ENCODE measurements at regions not wholly inside any gene's neighbourhood (a gene's known extent, or its start where the extent isn't known, plus 50 kb on each side); places are given as distances from the start of the nearest gene placed in this dataset.

- FAIRE-seq (no peak), DNase-seq (ENCODE audit: insufficient read length) (no peak)
- TF ChIP-seq POLR2A (IDR thresholded peaks at IDR 0.05; ENCODE audit: low read depth, low read length) (no peak), TAF1 (IDR thresholded peaks at IDR 0.05; ENCODE audit: borderline replicate concordance, low read depth, low read length) (no peak), POLR2AphosphoS5 (IDR thresholded peaks at IDR 0.05; ENCODE audit: low read depth, low read length) (no peak)
Measured at GRCh38 chr15:93700051-93700450, 531.3 kb upstream of the MCTP2 start.

- FAIRE-seq (no peak), DNase-seq (ENCODE audit: insufficient read length) (no peak)
- TF ChIP-seq POLR2A (IDR thresholded peaks at IDR 0.05; ENCODE audit: low read depth, low read length) (no peak), POLR2AphosphoS5 (IDR thresholded peaks at IDR 0.05; ENCODE audit: low read depth, low read length) (no peak), TAF1 (IDR thresholded peaks at IDR 0.05; ENCODE audit: borderline replicate concordance, low read depth, low read length) (no peak)
Measured at GRCh38 chr15:93694033-93694432, 537.3 kb upstream of the MCTP2 start.

- no peak for TF ChIP-seq TAF1 (IDR thresholded peaks at IDR 0.05; ENCODE audit: borderline replicate concordance, low read depth, low read length)
- TF ChIP-seq POLR2A (IDR thresholded peaks at IDR 0.05; ENCODE audit: low read depth, low read length) = no peak
- no peak for TF ChIP-seq POLR2AphosphoS5 (IDR thresholded peaks at IDR 0.05; ENCODE audit: low read depth, low read length)
- DNase-seq (ENCODE audit: insufficient read length) = no peak
- FAIRE-seq = no peak
Measured at GRCh38 chr15:93683651-93684050, 547.7 kb upstream of the MCTP2 start.

- no peak for DNase-seq (ENCODE audit: insufficient read length)
- TF ChIP-seq POLR2AphosphoS5 (IDR thresholded peaks at IDR 0.05; ENCODE audit: low read depth, low read length) = no peak
- TF ChIP-seq TAF1 (IDR thresholded peaks at IDR 0.05; ENCODE audit: borderline replicate concordance, low read depth, low read length) = no peak
- TF ChIP-seq POLR2A (IDR thresholded peaks at IDR 0.05; ENCODE audit: low read depth, low read length) = no peak
- FAIRE-seq = no peak
Measured at GRCh38 chr15:93671387-93671943, 559.9 kb upstream of the MCTP2 start.

GRCh38 chr15:93670931-93671330 is 560.4 kb upstream of the MCTP2 start:
- DNase-seq (ENCODE audit: insufficient read length) (no peak), FAIRE-seq (no peak)
- TF ChIP-seq TAF1 (IDR thresholded peaks at IDR 0.05; ENCODE audit: borderline replicate concordance, low read depth, low read length) (no peak), POLR2A (IDR thresholded peaks at IDR 0.05; ENCODE audit: low read depth, low read length) (no peak), POLR2AphosphoS5 (IDR thresholded peaks at IDR 0.05; ENCODE audit: low read depth, low read length) (no peak)

GRCh38 chr15:93664213-93664956 is 567.0 kb upstream of the MCTP2 start:
- DNase-seq (ENCODE audit: insufficient read length) (no peak), FAIRE-seq (no peak)
- TF ChIP-seq POLR2A (IDR thresholded peaks at IDR 0.05; ENCODE audit: low read depth, low read length) (no peak), TAF1 (IDR thresholded peaks at IDR 0.05; ENCODE audit: borderline replicate concordance, low read depth, low read length) (no peak), POLR2AphosphoS5 (IDR thresholded peaks at IDR 0.05; ENCODE audit: low read depth, low read length) (no peak)

- DNase-seq (ENCODE audit: insufficient read length) = no peak
- no peak for FAIRE-seq
- no peak for TF ChIP-seq TAF1 (IDR thresholded peaks at IDR 0.05; ENCODE audit: borderline replicate concordance, low read depth, low read length)
- TF ChIP-seq POLR2A (IDR thresholded peaks at IDR 0.05; ENCODE audit: low read depth, low read length) = no peak
- TF ChIP-seq POLR2AphosphoS5 (IDR thresholded peaks at IDR 0.05; ENCODE audit: low read depth, low read length) = no peak
Measured at GRCh38 chr15:93662162-93662885, 569.0 kb upstream of the MCTP2 start.

GRCh38 chr15:93658026-93658816 is 569.2 kb upstream of the RGMA start:
- FAIRE-seq (no peak), DNase-seq (ENCODE audit: insufficient read length) (no peak)
- TF ChIP-seq POLR2A (IDR thresholded peaks at IDR 0.05; ENCODE audit: low read depth, low read length) (no peak), TAF1 (IDR thresholded peaks at IDR 0.05; ENCODE audit: borderline replicate concordance, low read depth, low read length) (no peak), POLR2AphosphoS5 (IDR thresholded peaks at IDR 0.05; ENCODE audit: low read depth, low read length) (no peak)

- TF ChIP-seq POLR2AphosphoS5 (IDR thresholded peaks at IDR 0.05; ENCODE audit: low read depth, low read length) = no peak
- TF ChIP-seq TAF1 (IDR thresholded peaks at IDR 0.05; ENCODE audit: borderline replicate concordance, low read depth, low read length) = no peak
- no peak for TF ChIP-seq POLR2A (IDR thresholded peaks at IDR 0.05; ENCODE audit: low read depth, low read length)
- DNase-seq (ENCODE audit: insufficient read length) = no peak
- no peak for FAIRE-seq
Measured at GRCh38 chr15:93656041-93656440, 567.0 kb upstream of the RGMA start.

GRCh38 chr15:93649691-93650235 is 560.8 kb upstream of the RGMA start:
- FAIRE-seq (no peak), DNase-seq (ENCODE audit: insufficient read length) (no peak)
- no peak for TF ChIP-seq POLR2AphosphoS5 (IDR thresholded peaks at IDR 0.05; ENCODE audit: low read depth, low read length)
- TF ChIP-seq POLR2A (IDR thresholded peaks at IDR 0.05; ENCODE audit: low read depth, low read length) = no peak
- no peak for TF ChIP-seq TAF1 (IDR thresholded peaks at IDR 0.05; ENCODE audit: borderline replicate concordance, low read depth, low read length)

GRCh38 chr15:93646193-93646592 is 557.2 kb upstream of the RGMA start:
- no peak for TF ChIP-seq POLR2AphosphoS5 (IDR thresholded peaks at IDR 0.05; ENCODE audit: low read depth, low read length)
- TF ChIP-seq POLR2A (IDR thresholded peaks at IDR 0.05; ENCODE audit: low read depth, low read length) = no peak
- TF ChIP-seq TAF1 (IDR thresholded peaks at IDR 0.05; ENCODE audit: borderline replicate concordance, low read depth, low read length) = no peak
- FAIRE-seq = no peak
- DNase-seq (ENCODE audit: insufficient read length) = no peak
